Duodenal mucosa (tissue), 2 donors: ENCODE measurements at regions not wholly inside any gene's neighbourhood (a gene's known extent, or its start where the extent isn't known, plus 50 kb on each side); places are given as distances from the start of the nearest gene placed in this dataset.
"Not testable (repeated sequence)": the region's sequence is repeated elsewhere in the genome, so short reads cannot be mapped to it uniquely, and the experiment has no call there.

Source experiments
- H3K27ac ChIP-seq: one replicate; pipeline ENCODE4 v1.7.0; 2013; ENCODE audit warnings: low read depth, low read length
- H3K27me3 ChIP-seq, 2 donors: one replicate each; pipeline ENCODE4 v1.7.0; 2013; ENCODE audit warnings: low read length in 2 of 2, control low read depth in 1 of 2; ENCODE audit not compliant: insufficient read depth in 2 of 2, control insufficient read depth in 1 of 2
- H3K36me3 ChIP-seq, 2 donors: one replicate each; pipeline ENCODE4 v1.7.0; 2013; ENCODE audit warnings: low read length in 2 of 2, control low read depth in 1 of 2; ENCODE audit not compliant: insufficient read depth in 2 of 2, control insufficient read depth in 1 of 2
- H3K4me1 ChIP-seq, 2 donors: one replicate each; pipeline ENCODE4 v1.7.0; 2013; ENCODE audit warnings: low read length in 2 of 2, control low read depth in 1 of 2; ENCODE audit not compliant: insufficient read depth in 2 of 2, control insufficient read depth in 1 of 2
- H3K4me3 ChIP-seq, 2 donors: one replicate each; pipeline ENCODE4 v1.7.0; 2013; ENCODE audit warnings: low read length in 2 of 2, low read depth in 1 of 2
- H3K9ac ChIP-seq, 2 donors: one replicate each; pipeline ENCODE4 v1.7.0; 2013; ENCODE audit warnings: low read length in 2 of 2, low read depth in 1 of 2
- H3K9me3 ChIP-seq, 2 donors: one replicate each; pipeline ENCODE4 v1.7.0; 2013; ENCODE audit warnings: low read length in 2 of 2, control low read depth in 1 of 2; ENCODE audit not compliant: control insufficient read depth in 1 of 2

- H3K9me3 ChIP-seq: no peaks in the 10 kb centered on the region
- no peaks in the 10 kb centered on the region for H3K4me1 ChIP-seq
- no peak overlapping the region for H3K27ac ChIP-seq
- no peaks in the 10 kb centered on the region for H3K36me3 ChIP-seq
- no peak overlapping the region for H3K4me3 ChIP-seq
- no peak overlapping the region for H3K9ac ChIP-seq
- H3K27me3 ChIP-seq: no peaks in the 10 kb centered on the region
Measured at GRCh38 chr5:92023141-92023471, 640.0 kb upstream of the ARRDC3 start.

- no peaks in the 10 kb centered on the region for H3K36me3 ChIP-seq
- H3K9ac ChIP-seq: no peak overlapping the region
- no peaks in the 10 kb centered on the region for H3K9me3 ChIP-seq
- H3K27me3 ChIP-seq: no peaks in the 10 kb centered on the region
- H3K27ac ChIP-seq: no peak overlapping the region
- no peaks in the 10 kb centered on the region for H3K4me1 ChIP-seq
- H3K4me3 ChIP-seq: no peak overlapping the region
Measured at GRCh38 chr5:92022415-92023140, 639.5 kb upstream of the ARRDC3 start.

- H3K4me1 ChIP-seq: no peaks in the 10 kb centered on the region
- no peaks in the 10 kb centered on the region for H3K27me3 ChIP-seq
- H3K9me3 ChIP-seq: no peaks in the 10 kb centered on the region
- H3K27ac ChIP-seq: no peak overlapping the region
- H3K9ac ChIP-seq: no peak overlapping the region
- H3K36me3 ChIP-seq: no peaks in the 10 kb centered on the region
- H3K4me3 ChIP-seq: no peak overlapping the region
Measured at GRCh38 chr5:92019376-92019990, 636.4 kb upstream of the ARRDC3 start.

GRCh38 chr5:92017776-92018175 is 634.7 kb upstream of the ARRDC3 start:
- H3K27me3 ChIP-seq: no peaks in the 10 kb centered on the region
- no peak overlapping the region for H3K27ac ChIP-seq

GRCh38 chr5:92011845-92012244 is 628.7 kb upstream of the ARRDC3 start:
- not testable (repeated sequence) for H3K27ac ChIP-seq, H3K36me3 ChIP-seq, H3K4me3 ChIP-seq, H3K9ac ChIP-seq, H3K9me3 ChIP-seq, H3K27me3 ChIP-seq, H3K4me1 ChIP-seq

More at GRCh38 chr5:92017776-92018175, 634.7 kb upstream of the ARRDC3 start:
- no peaks in the 10 kb centered on the region for H3K4me1 ChIP-seq
- no peaks in the 10 kb centered on the region for H3K36me3 ChIP-seq
- no peaks in the 10 kb centered on the region for H3K9me3 ChIP-seq
- H3K9ac ChIP-seq: no peak overlapping the region
- no peak overlapping the region for H3K4me3 ChIP-seq

- no peak overlapping the region for H3K4me3 ChIP-seq
- H3K27me3 ChIP-seq: no peaks in the 10 kb centered on the region
- no peak overlapping the region for H3K9ac ChIP-seq
- no peak overlapping the region for H3K27ac ChIP-seq
- H3K36me3 ChIP-seq: no peaks in the 10 kb centered on the region
- no peaks in the 10 kb centered on the region for H3K9me3 ChIP-seq
- H3K4me1 ChIP-seq: no peaks in the 10 kb centered on the region
Measured at GRCh38 chr5:92003806-92004205, 620.7 kb upstream of the ARRDC3 start.

- H3K9me3 ChIP-seq: no peaks in the 10 kb centered on the region
- no peaks in the 10 kb centered on the region for H3K27me3 ChIP-seq
- H3K4me3 ChIP-seq: no peak overlapping the region
- H3K9ac ChIP-seq: no peak overlapping the region
- no peak overlapping the region for H3K27ac ChIP-seq
- H3K4me1 ChIP-seq: no peaks in the 10 kb centered on the region
- H3K36me3 ChIP-seq: no peaks in the 10 kb centered on the region
Measured at GRCh38 chr5:92002721-92003274, 619.7 kb upstream of the ARRDC3 start.

- no peaks in the 10 kb centered on the region for H3K36me3 ChIP-seq
Measured at GRCh38 chr5:91998774-91999173, 615.7 kb upstream of the ARRDC3 start.

GRCh38 chr5:91983869-91984268 is 600.8 kb upstream of the ARRDC3 start:
- H3K4me1 ChIP-seq: no peaks in the 10 kb centered on the region
- no peaks in the 10 kb centered on the region for H3K36me3 ChIP-seq
- H3K27ac ChIP-seq: no peak overlapping the region
- no peaks in the 10 kb centered on the region for H3K9me3 ChIP-seq
- H3K4me3 ChIP-seq: no peak overlapping the region
- H3K27me3 ChIP-seq: no peaks in the 10 kb centered on the region
- no peak overlapping the region for H3K9ac ChIP-seq

More at GRCh38 chr5:91998774-91999173, 615.7 kb upstream of the ARRDC3 start:
- no peak overlapping the region for H3K9ac ChIP-seq
- H3K4me3 ChIP-seq: no peak overlapping the region
- H3K27me3 ChIP-seq: no peaks in the 10 kb centered on the region
- H3K27ac ChIP-seq: no peak overlapping the region
- no peaks in the 10 kb centered on the region for H3K9me3 ChIP-seq
- no peaks in the 10 kb centered on the region for H3K4me1 ChIP-seq

- Histone ChIP-seq H3K9me3 (no peaks in the 10 kb centered on the region), H3K4me3 (no peak overlapping the region), H3K27me3 (no peaks in the 10 kb centered on the region), H3K27ac (no peak overlapping the region), H3K36me3 (no peaks in the 10 kb centered on the region), H3K4me1 (no peaks in the 10 kb centered on the region), H3K9ac (no peak overlapping the region)
Measured at GRCh38 chr5:91978221-91978882, 595.2 kb upstream of the ARRDC3 start.
